DOHH2 (cell line): ENCODE measurements at regions not wholly inside any gene's neighbourhood (a gene's known extent, or its start where the extent isn't known, plus 50 kb on each side); places are given as distances from the start of the nearest gene placed in this dataset.
"Not testable (repeated sequence)": the region's sequence is repeated elsewhere in the genome, so short reads cannot be mapped to it uniquely, and the experiment has no call there.

Experiments
- H3F3A ChIP-seq: fragments of 200-600 bp; sonication (generic), shearing (Covaris generic); 2 replicates; pipeline ENCODE4 v1.6.0; 2016; ENCODE audit warnings: antibody characterized with exemption, mild to moderate bottlenecking; ENCODE audit not compliant: control insufficient read depth, insufficient read depth
- H3K27ac ChIP-seq: fragments of 200-600 bp; sonication (generic); 2 replicates; pipeline ENCODE4 v1.5.1; 2014; ENCODE audit warnings: low read depth, mild to moderate bottlenecking, low read length, moderate library complexity
- H3K27me3 ChIP-seq: fragments of 200-600 bp; sonication (generic); 2 replicates; pipeline ENCODE4 v1.6.1; 2014; ENCODE audit warnings: mild to moderate bottlenecking, low read length, mixed read lengths; ENCODE audit not compliant: control insufficient read depth
- H3K36me3 ChIP-seq: fragments of 200-600 bp; sonication (generic); 2 replicates; pipeline ENCODE4 v1.6.1; 2014; ENCODE audit warnings: mild to moderate bottlenecking, low read length, moderate library complexity, mixed read lengths; ENCODE audit not compliant: control insufficient read depth
- H3K4me1 ChIP-seq: fragments of 200-600 bp; sonication (generic); 2 replicates; pipeline ENCODE4 v1.6.1; 2014; ENCODE audit warnings: mild to moderate bottlenecking, low read length, mixed read lengths; ENCODE audit not compliant: control insufficient read depth
- H3K4me2 ChIP-seq: fragments of 200-600 bp; sonication (generic); 2 replicates; pipeline ENCODE4 v1.6.0; 2014; ENCODE audit warnings: mild to moderate bottlenecking, low read length, moderate library complexity
- H3K4me3 ChIP-seq: fragments of 200-600 bp; sonication (generic); 2 replicates; pipeline ENCODE4 v1.5.1; 2014; ENCODE audit warnings: mild to moderate bottlenecking, low read length, mixed read lengths
- H3K79me2 ChIP-seq: fragments of 200-600 bp; sonication (generic); 2 replicates; pipeline ENCODE4 v1.6.1; 2014; ENCODE audit warnings: mild to moderate bottlenecking, low read length, mixed read lengths; ENCODE audit not compliant: control insufficient read depth
- H3K9me2 ChIP-seq: fragments of 200-600 bp; sonication (generic); replicated peaks from 2 replicates; pipeline ENCODE4 v1.6.1; 2014; ENCODE audit warnings: mild to moderate bottlenecking, low read length, mixed read lengths; ENCODE audit not compliant: control insufficient read depth
- H3K9me3 ChIP-seq: fragments of 200-600 bp; sonication (generic); 2 replicates; pipeline ENCODE4 v1.6.1; 2014; ENCODE audit warnings: antibody characterized with exemption, low read length, mixed read lengths; ENCODE audit not compliant: control insufficient read depth, insufficient read depth
- H4K20me1 ChIP-seq: fragments of 200-600 bp; sonication (generic); 2 replicates; pipeline ENCODE4 v1.6.0; 2014; ENCODE audit warnings: low read depth, mild to moderate bottlenecking, antibody characterized with exemption, low read length, moderate library complexity; ENCODE audit not compliant: control insufficient read depth, insufficient read depth
- CTCF ChIP-seq: fragments of 200-600 bp; sonication (generic); IDR thresholded peaks from one replicate; pipeline ENCODE4 v1.5.1; 2014; ENCODE audit warnings: antibody characterized with exemption, mild to moderate bottlenecking, low read depth, low read length; ENCODE audit not compliant: poor library complexity, severe bottlenecking
- EZH2phosphoT487 ChIP-seq: fragments of 200-600 bp; sonication (generic); IDR thresholded peaks from 2 replicates; pipeline ENCODE4 v1.6.1; 2017; ENCODE audit warnings: borderline replicate concordance, mild to moderate bottlenecking, antibody characterized with exemption, low read length, moderate library complexity, mixed read lengths

- no peaks in the 10 kb centered on the region for H4K20me1 ChIP-seq
- peaks cover 10% of the 10 kb centered on the region for H3K4me1 ChIP-seq
- TF ChIP-seq CTCF (no peak), EZH2phosphoT487 (no peak)
- no peak overlapping the region for H3K27ac ChIP-seq
- no peaks in the 10 kb centered on the region for H3K9me3 ChIP-seq
- H3K4me3 ChIP-seq, result no peak overlapping the region
- no peaks in the 10 kb centered on the region for H3K27me3 ChIP-seq
- no peaks in the 10 kb centered on the region for H3K36me3 ChIP-seq
- H3K79me2 ChIP-seq, result no peaks in the 10 kb centered on the region
- H3F3A ChIP-seq, result no peaks in the 10 kb centered on the region
- H3K9me2 ChIP-seq, result no peaks in the 10 kb centered on the region
- no peak overlapping the region for H3K4me2 ChIP-seq
Observed at GRCh38 chr2:64812285-64812684, 158.6 kb upstream of the SERTAD2 start.

- no peaks in the 10 kb centered on the region for H3F3A ChIP-seq
- H3K9me3 ChIP-seq, result no peaks in the 10 kb centered on the region
- H3K79me2 ChIP-seq, result no peaks in the 10 kb centered on the region
- H3K9me2 ChIP-seq, result no peaks in the 10 kb centered on the region
- TF ChIP-seq CTCF (no peak), EZH2phosphoT487 (no peak)
- no peaks in the 10 kb centered on the region for H3K27me3 ChIP-seq
- no peaks in the 10 kb centered on the region for H3K36me3 ChIP-seq
- no peak overlapping the region for H3K4me3 ChIP-seq
- peaks cover 10% of the 10 kb centered on the region for H3K4me1 ChIP-seq
- H3K4me2 ChIP-seq, result no peak overlapping the region
- no peaks in the 10 kb centered on the region for H4K20me1 ChIP-seq
- H3K27ac ChIP-seq, result no peak overlapping the region
Observed at GRCh38 chr2:64814007-64814406, 160.3 kb upstream of the SERTAD2 start.

- H3K4me3 ChIP-seq, H3K79me2 ChIP-seq, H3K27me3 ChIP-seq, H3K27ac ChIP-seq, H3K4me2 ChIP-seq, H3K9me3 ChIP-seq, H3F3A ChIP-seq, H3K36me3 ChIP-seq, H3K9me2 ChIP-seq, H4K20me1 ChIP-seq: not testable (repeated sequence)
- H3K4me1 ChIP-seq, result peaks cover 24% of the 10 kb centered on the region
Observed at GRCh38 chr2:64816526-64816925, 162.8 kb upstream of the SERTAD2 start.

GRCh38 chr2:64817453-64817852 lies 163.7 kb upstream of the SERTAD2 start:
- H3K4me1 ChIP-seq, result peaks cover 19% of the 10 kb centered on the region
- H3K27me3 ChIP-seq, result no peaks in the 10 kb centered on the region
- no peaks in the 10 kb centered on the region for H3K36me3 ChIP-seq
- H3K9me2 ChIP-seq, result no peaks in the 10 kb centered on the region
- no peak overlapping the region for H3K4me3 ChIP-seq
- H3F3A ChIP-seq, result peaks cover 2% of the 10 kb centered on the region; the same call in 1 of the 2 replicates
- no peaks in the 10 kb centered on the region for H3K79me2 ChIP-seq
- H3K9me3 ChIP-seq, result no peaks in the 10 kb centered on the region
- no peak overlapping the region for H3K27ac ChIP-seq
- no peak for TF ChIP-seq CTCF
- no peak for TF ChIP-seq EZH2phosphoT487
- no peak overlapping the region for H3K4me2 ChIP-seq
- H4K20me1 ChIP-seq, result no peaks in the 10 kb centered on the region
